GM18505 (cell line): ENCODE measurements at regions not wholly inside any gene's neighbourhood (a gene's known extent, or its start where the extent isn't known, plus 50 kb on each side); places are given as distances from the start of the nearest gene placed in this dataset.

Experiments
- ATAC-seq: cut with Tn5 transposase; IDR thresholded peaks from one replicate; pipeline ENCODE4 v1.9.1; 2021; ENCODE audit not compliant: unreplicated experiment
- POLR2A ChIP-seq: IDR thresholded peaks from 4 replicates; pipeline ENCODE4 v1.6.1; 2011; ENCODE audit warnings: borderline replicate concordance; ENCODE audit not compliant: insufficient read depth, insufficient read length; ENCODE audit errors: extremely low read depth

DNA sequence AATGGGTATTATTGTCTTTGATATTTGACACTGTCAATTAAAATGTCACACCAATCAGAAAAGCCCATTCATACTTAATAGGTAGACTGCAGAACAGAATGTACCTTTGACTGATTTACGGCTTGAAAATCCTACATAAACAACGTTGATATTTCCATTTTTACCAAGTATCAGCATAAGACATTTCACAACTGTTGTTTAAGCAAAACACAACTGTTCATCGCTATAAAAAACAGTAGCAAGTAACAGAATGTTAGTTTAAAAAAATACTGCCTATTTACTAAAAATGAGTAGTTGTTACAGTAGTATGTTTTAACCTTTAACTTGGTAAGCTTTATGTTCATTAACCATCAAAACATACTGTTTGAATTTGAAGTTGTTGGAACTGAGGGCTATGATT lies 1096.6 kb downstream of the PCDH17 start:
- ATAC-seq, result no peak
- no peak for TF ChIP-seq POLR2A

DNA sequence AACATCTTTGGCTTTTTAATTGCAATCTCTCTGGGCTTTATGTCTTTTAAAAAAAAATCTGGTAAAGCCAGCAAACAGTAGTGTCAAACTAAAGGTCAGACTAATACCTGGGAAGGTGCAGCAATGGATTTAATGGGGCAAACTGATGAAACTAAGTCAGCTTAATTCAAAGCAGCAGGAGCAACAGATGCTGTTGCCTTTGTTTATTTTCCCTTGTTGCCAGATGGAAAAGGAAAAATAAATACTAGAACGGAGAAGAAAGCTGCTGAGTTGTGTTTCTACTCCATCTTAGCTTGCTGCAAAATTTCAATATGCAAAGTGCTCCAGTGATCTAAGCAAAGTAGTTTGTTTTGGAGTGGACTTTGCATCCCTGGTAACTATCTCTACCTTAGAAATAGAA lies 1097.8 kb downstream of the PCDH17 start:
- ATAC-seq, result no peak
- no peak for TF ChIP-seq POLR2A

GRCh38 chr13:58744686-58745085 lies 1113.1 kb downstream of the PCDH17 start:
- ATAC-seq, result no peak
- TF ChIP-seq POLR2A, result no peak

GRCh38 chr13:58767566-58767965 lies 1136.0 kb downstream of the PCDH17 start:
- ATAC-seq, result no peak
- no peak for TF ChIP-seq POLR2A

- no peak for ATAC-seq
- no peak for TF ChIP-seq POLR2A
These were observed 1141.8 kb downstream of the PCDH17 start for GRCh38 chr13:58773280-58773859.

GRCh38 chr13:58782736-58783135 lies 1151.2 kb downstream of the PCDH17 start:
- no peak for ATAC-seq
- TF ChIP-seq POLR2A, result no peak

GRCh38 chr13:58792854-58793253 lies 1161.3 kb downstream of the PCDH17 start:
- no peak for TF ChIP-seq POLR2A
- ATAC-seq, result no peak

GRCh38 chr13:58795715-58796114 lies 1164.2 kb downstream of the PCDH17 start:
- ATAC-seq, result no peak
- TF ChIP-seq POLR2A, result no peak

DNA sequence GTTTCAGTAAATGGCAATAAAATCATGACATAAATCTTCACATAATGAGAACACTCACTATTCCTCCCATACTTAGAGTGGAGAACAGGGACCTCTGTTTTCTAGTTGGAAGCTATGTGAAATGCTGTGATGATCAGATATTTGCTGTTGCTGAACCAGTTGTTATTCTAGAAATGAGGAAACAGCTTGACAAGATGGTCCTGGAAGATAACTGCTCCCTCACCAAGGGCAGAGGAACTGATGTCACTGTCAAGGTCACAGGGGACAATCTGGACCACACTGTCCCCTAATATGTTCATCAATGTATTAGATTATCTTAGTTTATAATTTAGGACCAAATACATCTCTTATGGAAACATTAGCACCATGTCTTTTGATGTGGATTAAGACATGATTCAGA lies 1173.3 kb downstream of the PCDH17 start:
- no peak for TF ChIP-seq POLR2A
- ATAC-seq, result no peak

- TF ChIP-seq POLR2A, result no peak
- ATAC-seq, result no peak
These were observed 1174.9 kb downstream of the PCDH17 start for GRCh38 chr13:58806401-58806800.

DNA sequence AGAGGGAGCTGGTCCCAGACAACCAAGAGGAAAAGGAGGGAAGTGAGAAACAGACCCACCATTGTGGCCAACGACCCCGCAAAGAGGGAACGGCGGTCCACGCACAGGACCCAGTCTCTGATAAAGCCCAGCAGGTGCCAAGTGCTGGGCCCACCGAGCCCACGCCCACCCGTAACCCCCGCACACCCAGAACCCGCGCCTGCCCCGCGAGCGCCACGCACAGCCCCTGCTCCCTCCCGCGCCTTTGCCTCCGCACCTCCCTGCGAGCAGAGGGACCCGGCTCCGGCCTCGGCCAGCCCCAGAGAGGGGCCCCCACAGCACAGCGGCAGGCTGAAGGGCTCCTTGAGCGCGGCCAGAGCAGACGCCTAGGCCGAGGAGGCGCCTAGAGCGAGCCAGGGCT lies 1192.2 kb downstream of the PCDH17 start:
- no peak for ATAC-seq
- TF ChIP-seq POLR2A, result no peak

- TF ChIP-seq POLR2A, result no peak
- no peak for ATAC-seq
These were observed 1196.4 kb downstream of the PCDH17 start for GRCh38 chr13:58827904-58828303.

GRCh38 chr13:58830841-58831240 lies 1199.3 kb downstream of the PCDH17 start:
- TF ChIP-seq POLR2A, result no peak
- ATAC-seq, result no peak

DNA sequence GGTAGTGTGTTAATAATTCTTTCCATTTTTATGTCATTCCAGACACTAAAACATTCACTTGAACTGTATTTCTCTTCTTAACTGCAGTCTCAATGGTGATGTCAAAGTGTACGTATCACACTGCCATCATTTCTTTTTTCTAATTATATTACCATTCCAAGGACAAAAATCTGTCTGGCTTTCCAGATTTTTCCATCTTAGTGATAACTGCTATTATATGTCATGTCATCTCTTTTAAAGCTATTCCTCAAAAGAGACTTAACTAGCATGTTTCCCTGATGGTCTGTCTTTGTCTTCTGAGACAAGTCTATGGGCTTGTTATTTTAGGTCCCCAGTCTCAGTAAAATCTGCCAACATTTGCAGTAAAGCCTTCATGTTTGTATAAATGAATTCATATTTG lies 1207.1 kb downstream of the PCDH17 start:
- no peak for ATAC-seq
- no peak for TF ChIP-seq POLR2A

- no peak for ATAC-seq
- TF ChIP-seq POLR2A, result no peak
These were observed 1211.5 kb downstream of the PCDH17 start for GRCh38 chr13:58843071-58843470.
